ENCODE measurements at regions not wholly inside any gene's neighbourhood (a gene's known extent, or its start where the extent isn't known, plus 50 kb on each side); places are given as distances from the start of the nearest gene placed in this dataset.

- no peak overlapping the region for H2AFZ ChIP-seq (ENCODE audit: low read depth, low read length)
- peaks cover 3% of the 10 kb centered on the region for H3K9me3 ChIP-seq (ENCODE audit: low read length)
- no peak overlapping the region for H3K27ac ChIP-seq (ENCODE audit: low read length)
- H3K36me3 ChIP-seq (ENCODE audit: insufficient read depth, low read length): no peaks in the 10 kb centered on the region
- no peaks in the 10 kb centered on the region for H3F3A ChIP-seq (ENCODE audit: insufficient read depth, low read length, poor library complexity, severe bottlenecking)
- H3K4me3 ChIP-seq (ENCODE audit: low read length): no peak overlapping the region
- H4K20me1 ChIP-seq (ENCODE audit: insufficient read depth): no peaks in the 10 kb centered on the region
- TF ChIP-seq SMC3 (conservative IDR thresholded peaks at IDR 0.05; ENCODE audit: poor library complexity) (no peak), EZH2 (IDR thresholded peaks at IDR 0.05; ENCODE audit: borderline replicate concordance, insufficient read depth, low read length, poor library complexity, severe bottlenecking) (no peak), EP300 (conservative IDR thresholded peaks at IDR 0.05; ENCODE audit: poor library complexity, severe bottlenecking) (no peak), POLR2AphosphoS5 (IDR thresholded peaks at IDR 0.05) (no peak), TAF1 (IDR thresholded peaks at IDR 0.05; ENCODE audit: low read depth) (no peak), REST (IDR thresholded peaks at IDR 0.05; ENCODE audit: borderline replicate concordance) (no peak), RAD21 (conservative IDR thresholded peaks at IDR 0.05) (no peak), MXI1 (conservative IDR thresholded peaks at IDR 0.05; ENCODE audit: poor library complexity, severe bottlenecking) (no peak)
- TF ChIP-seq, protein P1, sequence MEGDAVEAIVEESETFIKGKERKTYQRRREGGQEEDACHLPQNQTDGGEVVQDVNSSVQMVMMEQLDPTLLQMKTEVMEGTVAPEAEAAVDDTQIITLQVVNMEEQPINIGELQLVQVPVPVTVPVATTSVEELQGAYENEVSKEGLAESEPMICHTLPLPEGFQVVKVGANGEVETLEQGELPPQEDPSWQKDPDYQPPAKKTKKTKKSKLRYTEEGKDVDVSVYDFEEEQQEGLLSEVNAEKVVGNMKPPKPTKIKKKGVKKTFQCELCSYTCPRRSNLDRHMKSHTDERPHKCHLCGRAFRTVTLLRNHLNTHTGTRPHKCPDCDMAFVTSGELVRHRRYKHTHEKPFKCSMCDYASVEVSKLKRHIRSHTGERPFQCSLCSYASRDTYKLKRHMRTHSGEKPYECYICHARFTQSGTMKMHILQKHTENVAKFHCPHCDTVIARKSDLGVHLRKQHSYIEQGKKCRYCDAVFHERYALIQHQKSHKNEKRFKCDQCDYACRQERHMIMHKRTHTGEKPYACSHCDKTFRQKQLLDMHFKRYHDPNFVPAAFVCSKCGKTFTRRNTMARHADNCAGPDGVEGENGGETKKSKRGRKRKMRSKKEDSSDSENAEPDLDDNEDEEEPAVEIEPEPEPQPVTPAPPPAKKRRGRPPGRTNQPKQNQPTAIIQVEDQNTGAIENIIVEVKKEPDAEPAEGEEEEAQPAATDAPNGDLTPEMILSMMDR (IDR thresholded peaks at IDR 0.05; ENCODE audit: poor library complexity, severe bottlenecking): no peak
- H3K79me2 ChIP-seq (replicated peaks; ENCODE audit: insufficient read depth, low read length): no peaks in the 10 kb centered on the region
- H3K9me2 ChIP-seq (ENCODE audit: insufficient read depth, low read length): no peaks in the 10 kb centered on the region
- no peak overlapping the region for H3K9ac ChIP-seq (ENCODE audit: low read length)
- H3K4me2 ChIP-seq (ENCODE audit: low read length): no peak overlapping the region
- no peaks in the 10 kb centered on the region for H3K27me3 ChIP-seq (ENCODE audit: insufficient read depth, low read depth, low read length)
Measured at GRCh38 chr6:92371211-92372208, 1047.8 kb downstream of the EPHA7 start.

DNA sequence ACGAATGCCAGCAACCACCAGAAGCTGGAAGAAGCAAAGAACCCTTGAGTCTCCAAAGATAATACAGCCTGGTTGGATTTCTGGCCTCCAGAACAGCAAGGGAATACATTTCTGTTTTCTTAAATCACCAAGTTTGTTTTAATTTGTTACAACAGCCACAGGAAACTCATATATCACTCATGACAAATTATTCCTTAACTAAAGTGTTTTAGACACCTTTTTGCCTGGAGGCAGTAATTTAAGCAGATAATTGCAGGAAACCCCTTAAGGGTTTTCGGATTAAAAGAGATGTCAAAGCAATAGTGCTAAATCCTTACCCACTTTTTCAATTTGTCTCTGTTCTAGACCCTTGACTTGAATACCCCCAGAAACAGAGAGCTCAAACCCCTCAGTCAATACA, 1050.0 kb downstream of the EPHA7 start:
- Histone ChIP-seq H3K9ac (ENCODE audit: low read length) (no peak overlapping the region), H3K36me3 (ENCODE audit: insufficient read depth, low read length) (no peaks in the 10 kb centered on the region), H3K9me2 (ENCODE audit: insufficient read depth, low read length) (no peaks in the 10 kb centered on the region), H3F3A (ENCODE audit: insufficient read depth, low read length, poor library complexity, severe bottlenecking) (no peaks in the 10 kb centered on the region), H2AFZ (ENCODE audit: low read depth, low read length) (no peak overlapping the region), H3K4me3 (ENCODE audit: low read length) (no peak overlapping the region), H4K20me1 (ENCODE audit: insufficient read depth) (no peaks in the 10 kb centered on the region), H3K9me3 (ENCODE audit: low read length) (peaks cover 3% of the 10 kb centered on the region), H3K27me3 (ENCODE audit: insufficient read depth, low read depth, low read length) (no peaks in the 10 kb centered on the region), H3K4me2 (ENCODE audit: low read length) (no peak overlapping the region), H3K27ac (ENCODE audit: low read length) (no peak overlapping the region), H3K79me2 (replicated peaks; ENCODE audit: insufficient read depth, low read length) (no peaks in the 10 kb centered on the region)
- TF ChIP-seq EP300 (conservative IDR thresholded peaks at IDR 0.05; ENCODE audit: poor library complexity, severe bottlenecking) (no peak), MXI1 (conservative IDR thresholded peaks at IDR 0.05; ENCODE audit: poor library complexity, severe bottlenecking) (no peak), POLR2AphosphoS5 (IDR thresholded peaks at IDR 0.05) (no peak), TAF1 (IDR thresholded peaks at IDR 0.05; ENCODE audit: low read depth) (no peak), RAD21 (conservative IDR thresholded peaks at IDR 0.05) (no peak), REST (IDR thresholded peaks at IDR 0.05; ENCODE audit: borderline replicate concordance) (no peak), EZH2 (IDR thresholded peaks at IDR 0.05; ENCODE audit: borderline replicate concordance, insufficient read depth, low read length, poor library complexity, severe bottlenecking) (no peak), SMC3 (conservative IDR thresholded peaks at IDR 0.05; ENCODE audit: poor library complexity) (no peak)
- TF ChIP-seq, protein P1 (IDR thresholded peaks at IDR 0.05; ENCODE audit: poor library complexity, severe bottlenecking): no peak
